ENCODE measurements at regions not wholly inside any gene's neighbourhood (a gene's known extent, or its start where the extent isn't known, plus 50 kb on each side); places are given as distances from the start of the nearest gene placed in this dataset.

GRCh38 chr2:215618145-215618544 is 182.3 kb upstream of the FN1 start:
- TF ChIP-seq EZH2 (IDR thresholded peaks at IDR 0.05): no peak
- TF ChIP-seq POLR2AphosphoS5 (IDR thresholded peaks at IDR 0.05; ENCODE audit: borderline replicate concordance, low read depth, low read length): no peak
